Esophagus squamous epithelium (tissue), 4 donors: ENCODE measurements at regions not wholly inside any gene's neighbourhood (a gene's known extent, or its start where the extent isn't known, plus 50 kb on each side); places are given as distances from the start of the nearest gene placed in this dataset.

Experiments
- POLR2A ChIP-seq, 4 donors: fragments of 450-650 bp; IDR thresholded peaks; one replicate each; pipeline ENCODE4 v1.6.1; 2017; ENCODE audit warnings: antibody characterized with exemption in 4 of 4, mild to moderate bottlenecking in 4 of 4, moderate library complexity in 3 of 4
- TF ChIP-seq, protein P1 (sequence below), 6 experiments: fragments of 450-650 bp in 4 of 6; fragments of 200-600 bp in 2 of 6; sonication (generic) in 2 of 6; IDR thresholded peaks; one replicate each; pipeline ENCODE4 v1.5.1; 2016 to 2019; ENCODE audit warnings: antibody characterized with exemption in 6 of 6, mild to moderate bottlenecking in 4 of 6, moderate library complexity in 4 of 6

DNA sequence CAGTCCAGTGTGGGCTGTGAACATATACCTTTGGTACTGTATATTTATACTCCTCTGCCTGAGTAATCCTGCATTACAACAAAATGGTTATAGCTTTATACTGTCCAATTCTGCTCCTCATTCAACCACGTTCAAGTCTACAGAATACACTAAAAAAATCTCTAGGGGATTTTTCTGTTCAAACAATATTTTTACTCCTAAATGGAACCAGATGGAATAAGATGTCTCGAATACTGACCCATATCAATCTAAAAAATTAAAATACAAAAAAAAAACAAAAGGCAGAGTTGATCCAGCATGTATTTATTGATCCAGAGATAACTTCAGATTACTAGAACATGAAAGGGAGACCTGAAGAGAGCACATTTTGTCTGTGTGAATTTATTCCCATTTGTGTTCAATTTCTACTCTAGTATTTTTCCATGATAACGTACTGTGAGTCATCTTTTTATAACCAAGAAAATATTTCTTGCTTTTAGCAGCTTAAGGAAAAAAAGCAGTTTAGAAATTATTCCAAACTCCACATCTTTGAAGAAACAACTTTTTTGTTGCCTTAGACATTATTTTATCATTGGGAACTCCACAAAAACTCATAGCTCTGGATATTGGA, 910.7 kb downstream of the TBL1XR1 start:
- TF ChIP-seq, protein P1, sequence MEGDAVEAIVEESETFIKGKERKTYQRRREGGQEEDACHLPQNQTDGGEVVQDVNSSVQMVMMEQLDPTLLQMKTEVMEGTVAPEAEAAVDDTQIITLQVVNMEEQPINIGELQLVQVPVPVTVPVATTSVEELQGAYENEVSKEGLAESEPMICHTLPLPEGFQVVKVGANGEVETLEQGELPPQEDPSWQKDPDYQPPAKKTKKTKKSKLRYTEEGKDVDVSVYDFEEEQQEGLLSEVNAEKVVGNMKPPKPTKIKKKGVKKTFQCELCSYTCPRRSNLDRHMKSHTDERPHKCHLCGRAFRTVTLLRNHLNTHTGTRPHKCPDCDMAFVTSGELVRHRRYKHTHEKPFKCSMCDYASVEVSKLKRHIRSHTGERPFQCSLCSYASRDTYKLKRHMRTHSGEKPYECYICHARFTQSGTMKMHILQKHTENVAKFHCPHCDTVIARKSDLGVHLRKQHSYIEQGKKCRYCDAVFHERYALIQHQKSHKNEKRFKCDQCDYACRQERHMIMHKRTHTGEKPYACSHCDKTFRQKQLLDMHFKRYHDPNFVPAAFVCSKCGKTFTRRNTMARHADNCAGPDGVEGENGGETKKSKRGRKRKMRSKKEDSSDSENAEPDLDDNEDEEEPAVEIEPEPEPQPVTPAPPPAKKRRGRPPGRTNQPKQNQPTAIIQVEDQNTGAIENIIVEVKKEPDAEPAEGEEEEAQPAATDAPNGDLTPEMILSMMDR (IDR thresholded peaks at IDR 0.05): no peak
- no peak for TF ChIP-seq POLR2A (IDR thresholded peaks at IDR 0.05)
